ENCODE measurements at regions not wholly inside any gene's neighbourhood (a gene's known extent, or its start where the extent isn't known, plus 50 kb on each side); places are given as distances from the start of the nearest gene placed in this dataset.

- TF ChIP-seq, protein P1, sequence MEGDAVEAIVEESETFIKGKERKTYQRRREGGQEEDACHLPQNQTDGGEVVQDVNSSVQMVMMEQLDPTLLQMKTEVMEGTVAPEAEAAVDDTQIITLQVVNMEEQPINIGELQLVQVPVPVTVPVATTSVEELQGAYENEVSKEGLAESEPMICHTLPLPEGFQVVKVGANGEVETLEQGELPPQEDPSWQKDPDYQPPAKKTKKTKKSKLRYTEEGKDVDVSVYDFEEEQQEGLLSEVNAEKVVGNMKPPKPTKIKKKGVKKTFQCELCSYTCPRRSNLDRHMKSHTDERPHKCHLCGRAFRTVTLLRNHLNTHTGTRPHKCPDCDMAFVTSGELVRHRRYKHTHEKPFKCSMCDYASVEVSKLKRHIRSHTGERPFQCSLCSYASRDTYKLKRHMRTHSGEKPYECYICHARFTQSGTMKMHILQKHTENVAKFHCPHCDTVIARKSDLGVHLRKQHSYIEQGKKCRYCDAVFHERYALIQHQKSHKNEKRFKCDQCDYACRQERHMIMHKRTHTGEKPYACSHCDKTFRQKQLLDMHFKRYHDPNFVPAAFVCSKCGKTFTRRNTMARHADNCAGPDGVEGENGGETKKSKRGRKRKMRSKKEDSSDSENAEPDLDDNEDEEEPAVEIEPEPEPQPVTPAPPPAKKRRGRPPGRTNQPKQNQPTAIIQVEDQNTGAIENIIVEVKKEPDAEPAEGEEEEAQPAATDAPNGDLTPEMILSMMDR (IDR thresholded peaks at IDR 0.05), result no peak
- TF ChIP-seq POLR2A (IDR thresholded peaks at IDR 0.05), result no peak
These were observed 388.9 kb downstream of the NR2F1-AS1 start for GRCh38 chr5:93192087-93192486.

Data from heart left ventricle (tissue), 13 donors.